Effector memory CD4-positive, alpha-beta T cell (primary cell): ENCODE measurements at regions not wholly inside any gene's neighbourhood (a gene's known extent, or its start where the extent isn't known, plus 50 kb on each side); places are given as distances from the start of the nearest gene placed in this dataset.

Experiments used
- DNase-seq, 3 donors: peaks; one replicate each; pipeline ENCODE4 v3.0.0-alpha.2; 2020
- H3K27ac ChIP-seq: 2 replicates; pipeline ENCODE4 v1.7.0; 2013; ENCODE audit warnings: mild to moderate bottlenecking, low read length, moderate library complexity; ENCODE audit not compliant: insufficient read depth, poor library complexity, severe bottlenecking
- H3K27me3 ChIP-seq: replicated peaks from 2 replicates; pipeline ENCODE4 v1.7.0; 2013; ENCODE audit warnings: mild to moderate bottlenecking, low read length; ENCODE audit not compliant: insufficient read depth, control insufficient read depth, poor library complexity, severe bottlenecking
- H3K36me3 ChIP-seq: 2 replicates; pipeline ENCODE4 v1.7.0; 2013; ENCODE audit warnings: mild to moderate bottlenecking, low read length, moderate library complexity; ENCODE audit not compliant: control insufficient read depth, insufficient read depth
- H3K4me1 ChIP-seq: 2 replicates; pipeline ENCODE4 v1.7.0; 2013; ENCODE audit warnings: low read length, mild to moderate bottlenecking; ENCODE audit not compliant: control insufficient read depth, insufficient read depth, poor library complexity, severe bottlenecking
- H3K4me3 ChIP-seq: 2 replicates; pipeline ENCODE4 v1.7.0; 2013; ENCODE audit warnings: low read length, low read depth, mild to moderate bottlenecking; ENCODE audit not compliant: insufficient read depth, poor library complexity, severe bottlenecking
- H3K9me3 ChIP-seq: 2 replicates; pipeline ENCODE4 v1.7.0; 2013; ENCODE audit warnings: mild to moderate bottlenecking, low read length, moderate library complexity; ENCODE audit not compliant: control insufficient read depth

DNA sequence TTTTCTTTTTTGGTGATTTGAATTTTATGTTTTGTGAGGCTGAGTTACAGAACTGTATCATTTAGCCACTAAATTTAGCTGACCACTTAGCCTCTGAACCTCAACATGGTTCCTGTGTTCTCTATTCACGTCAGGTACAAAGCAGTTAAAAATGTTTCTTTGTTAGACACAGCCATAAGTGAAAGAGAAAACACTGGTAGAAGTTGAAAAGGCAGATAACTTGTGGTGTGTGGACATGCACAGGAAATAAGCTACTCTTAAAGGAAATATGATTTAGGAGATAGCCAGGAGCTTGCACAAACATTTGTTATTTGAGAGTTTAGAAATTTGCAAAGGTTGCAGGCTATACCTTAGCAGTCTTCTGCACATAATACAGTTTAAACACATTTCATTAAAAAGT, 171.0 kb upstream of the RPS6KA3 start:
- Histone ChIP-seq H3K4me3 (no peak overlapping the region), H3K27ac (no peak overlapping the region), H3K36me3 (no peaks in the 10 kb centered on the region), H3K4me1 (peaks cover 23% of the 10 kb centered on the region), H3K9me3 (no peaks in the 10 kb centered on the region), H3K27me3 (no peaks in the 10 kb centered on the region)
- DNase-seq = no peak

DNA sequence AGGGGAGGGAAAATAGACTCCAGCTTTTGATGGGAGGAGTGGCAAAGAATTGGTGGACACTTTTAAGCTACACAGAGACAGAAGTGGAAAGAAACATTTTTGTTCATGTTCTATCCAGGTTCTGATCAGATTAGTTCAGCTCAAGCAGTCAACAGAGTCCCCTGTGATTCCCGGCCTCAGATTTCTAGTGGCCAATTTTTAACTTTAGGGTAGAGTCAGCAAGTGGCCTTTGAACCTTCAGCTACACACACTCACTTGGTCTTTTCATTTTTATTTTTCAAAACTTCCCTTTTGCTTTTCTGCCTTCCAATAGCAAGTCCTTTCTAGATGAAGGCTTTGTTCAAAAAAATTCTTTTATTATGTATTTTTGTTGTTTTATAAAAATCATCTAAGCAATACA, 169.2 kb upstream of the RPS6KA3 start:
- Histone ChIP-seq H3K4me1 (peaks cover 16% of the 10 kb centered on the region), H3K27me3 (no peaks in the 10 kb centered on the region)

GRCh38 chrX:20434986-20435385, 168.3 kb upstream of the RPS6KA3 start:
- no peak for DNase-seq
- H3K9me3 ChIP-seq = no peaks in the 10 kb centered on the region
- H3K36me3 ChIP-seq = no peaks in the 10 kb centered on the region
- no peak overlapping the region for H3K4me3 ChIP-seq
- H3K27me3 ChIP-seq = no peaks in the 10 kb centered on the region
- no peak overlapping the region for H3K27ac ChIP-seq
- peaks cover 13% of the 10 kb centered on the region for H3K4me1 ChIP-seq

More for the DNA sequence above, 169.2 kb upstream of the RPS6KA3 start:
- no peak for DNase-seq
- no peaks in the 10 kb centered on the region for H3K36me3 ChIP-seq
- H3K9me3 ChIP-seq = no peaks in the 10 kb centered on the region
- H3K4me3 ChIP-seq = no peak overlapping the region
- no peak overlapping the region for H3K27ac ChIP-seq

GRCh38 chrX:20433388-20433775, 166.7 kb upstream of the RPS6KA3 start:
- H3K27ac ChIP-seq = no peak overlapping the region
- peaks cover 10% of the 10 kb centered on the region for H3K4me1 ChIP-seq
- no peak overlapping the region for H3K4me3 ChIP-seq
- DNase-seq = no peak
- no peaks in the 10 kb centered on the region for H3K27me3 ChIP-seq
- no peaks in the 10 kb centered on the region for H3K36me3 ChIP-seq
- no peaks in the 10 kb centered on the region for H3K9me3 ChIP-seq

DNA sequence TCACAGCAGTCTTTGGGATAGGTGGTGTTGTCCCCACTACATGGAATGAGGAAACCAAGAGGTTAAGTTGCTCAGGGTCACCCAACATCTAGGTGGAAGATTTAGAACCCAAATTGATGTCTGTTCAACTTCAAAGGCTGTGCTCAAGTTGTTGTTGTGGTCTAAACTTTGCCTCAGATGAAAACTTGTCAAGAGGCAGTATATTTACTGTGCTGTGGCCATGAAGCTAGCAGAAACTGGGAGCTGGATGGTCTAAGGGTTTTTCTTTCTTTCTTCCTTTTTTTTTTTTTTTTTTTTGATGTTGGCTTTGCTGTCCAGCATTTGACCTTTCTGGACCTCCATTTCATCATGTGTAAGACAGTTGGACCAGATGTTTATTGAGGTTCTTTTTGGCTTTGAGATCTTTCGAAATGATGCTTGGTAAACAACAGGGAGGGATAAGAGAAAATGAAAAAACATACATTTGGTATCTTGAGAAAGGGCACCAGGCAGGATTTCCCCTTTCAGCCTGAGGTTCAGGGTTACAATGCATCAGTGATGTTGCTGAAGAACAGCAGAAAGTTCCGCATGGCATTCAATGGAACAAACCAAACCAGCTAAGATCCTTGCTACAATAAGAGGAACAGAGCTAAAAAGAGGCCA, 166.2 kb upstream of the RPS6KA3 start:
- Histone ChIP-seq H3K9me3 (no peaks in the 10 kb centered on the region), H3K4me1 (peaks cover 5% of the 10 kb centered on the region), H3K27me3 (no peaks in the 10 kb centered on the region), H3K4me3 (no peak overlapping the region), H3K27ac (no peak overlapping the region), H3K36me3 (no peaks in the 10 kb centered on the region)
- DNase-seq = no peak

GRCh38 chrX:20432048-20432447, 165.3 kb upstream of the RPS6KA3 start:
- Histone ChIP-seq H3K9me3 (no peaks in the 10 kb centered on the region), H3K27me3 (no peaks in the 10 kb centered on the region), H3K27ac (no peak overlapping the region), H3K4me3 (no peak overlapping the region), H3K4me1 (peaks cover 2% of the 10 kb centered on the region), H3K36me3 (no peaks in the 10 kb centered on the region)
- no peak for DNase-seq

GRCh38 chrX:20431486-20431885, 164.8 kb upstream of the RPS6KA3 start:
- H3K27me3 ChIP-seq = no peaks in the 10 kb centered on the region
- H3K9me3 ChIP-seq = no peaks in the 10 kb centered on the region
- no peak overlapping the region for H3K27ac ChIP-seq
- no peak overlapping the region for H3K4me3 ChIP-seq
- H3K36me3 ChIP-seq = no peaks in the 10 kb centered on the region
- H3K4me1 ChIP-seq = no peaks in the 10 kb centered on the region
- DNase-seq = no peak

- Histone ChIP-seq H3K4me3 (no peak overlapping the region), H3K36me3 (no peaks in the 10 kb centered on the region), H3K4me1 (no peaks in the 10 kb centered on the region), H3K27ac (no peak overlapping the region), H3K9me3 (no peaks in the 10 kb centered on the region), H3K27me3 (no peaks in the 10 kb centered on the region)
- no peak for DNase-seq
Observed at GRCh38 chrX:20427173-20427770, 160.6 kb upstream of the RPS6KA3 start.

GRCh38 chrX:20421697-20422096, 155.0 kb upstream of the RPS6KA3 start:
- Histone ChIP-seq H3K27ac (no peak overlapping the region), H3K9me3 (no peaks in the 10 kb centered on the region), H3K4me3 (no peak overlapping the region), H3K36me3 (no peaks in the 10 kb centered on the region), H3K4me1 (peaks cover 6% of the 10 kb centered on the region), H3K27me3 (no peaks in the 10 kb centered on the region)
- no peak for DNase-seq

DNA sequence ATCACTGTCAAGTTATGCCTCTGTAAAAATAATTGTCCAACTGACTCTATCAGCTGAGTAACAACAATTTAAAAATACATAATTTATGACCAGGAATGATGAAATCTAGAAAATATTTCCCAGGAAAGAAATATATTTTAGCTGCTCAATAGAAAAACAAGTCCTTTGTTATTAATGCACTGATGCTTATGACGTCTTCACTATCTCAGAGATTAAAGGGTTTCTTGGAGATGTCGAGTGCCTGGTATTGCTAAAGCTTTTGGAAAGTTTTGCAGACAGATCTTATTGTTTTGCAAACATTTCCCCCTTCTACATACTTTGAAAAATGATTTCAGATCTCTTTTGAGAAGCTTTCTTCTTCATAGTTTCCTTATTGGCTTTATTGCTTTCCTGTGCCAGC, 154.6 kb upstream of the RPS6KA3 start:
- no peak overlapping the region for H3K4me3 ChIP-seq
- H3K9me3 ChIP-seq = no peaks in the 10 kb centered on the region
- no peaks in the 10 kb centered on the region for H3K36me3 ChIP-seq
- no peaks in the 10 kb centered on the region for H3K27me3 ChIP-seq
- peaks cover 6% of the 10 kb centered on the region for H3K4me1 ChIP-seq
- H3K27ac ChIP-seq = no peak overlapping the region
- DNase-seq = no peak
